Cardiac muscle cell (in vitro differentiated cells and primary cell): ENCODE measurements at regions not wholly inside any gene's neighbourhood (a gene's known extent, or its start where the extent isn't known, plus 50 kb on each side); places are given as distances from the start of the nearest gene placed in this dataset.

Experiments used
- DNase-seq, 2 donors: peaks; one replicate each; pipeline versions ENCODE4 v3.0.0 to v3.0.0-alpha.2; 2010 to 2017; ENCODE audit warnings: low read depth in 1 of 2, low spot score in 1 of 2
- H3K27ac ChIP-seq: fragments of 200-600 bp; sonication (generic); 2 replicates; pipeline ENCODE4 v1.5.1; 2016
- H3K27me3 ChIP-seq: fragments of 200-600 bp; sonication (generic); 2 replicates; pipeline ENCODE4 v1.6.0; 2016; ENCODE audit warnings: control low read depth
- H3K36me3 ChIP-seq: fragments of 200-600 bp; sonication (generic); 2 replicates; pipeline ENCODE4 v1.5.1; 2016; ENCODE audit warnings: control low read depth
- H3K4me1 ChIP-seq: fragments of 200-600 bp; sonication (generic); 2 replicates; pipeline ENCODE4 v1.8.1; 2017; ENCODE audit warnings: low read depth, mild to moderate bottlenecking, mixed run types
- H3K4me3 ChIP-seq: fragments of 200-600 bp; sonication (generic); 2 replicates; pipeline ENCODE4 v1.5.1; 2016; ENCODE audit warnings: mild to moderate bottlenecking
- H3K9me3 ChIP-seq: fragments of 200-600 bp; sonication (generic); 2 replicates; pipeline ENCODE4 v1.5.1; 2017; ENCODE audit warnings: low read depth, mild to moderate bottlenecking, control low read depth
- TF ChIP-seq, protein P1 (sequence below): IDR thresholded peaks from 2 replicates; pipeline ENCODE4 v1.5.1; 2012; ENCODE audit warnings: low read depth, mild to moderate bottlenecking, low read length

DNA sequence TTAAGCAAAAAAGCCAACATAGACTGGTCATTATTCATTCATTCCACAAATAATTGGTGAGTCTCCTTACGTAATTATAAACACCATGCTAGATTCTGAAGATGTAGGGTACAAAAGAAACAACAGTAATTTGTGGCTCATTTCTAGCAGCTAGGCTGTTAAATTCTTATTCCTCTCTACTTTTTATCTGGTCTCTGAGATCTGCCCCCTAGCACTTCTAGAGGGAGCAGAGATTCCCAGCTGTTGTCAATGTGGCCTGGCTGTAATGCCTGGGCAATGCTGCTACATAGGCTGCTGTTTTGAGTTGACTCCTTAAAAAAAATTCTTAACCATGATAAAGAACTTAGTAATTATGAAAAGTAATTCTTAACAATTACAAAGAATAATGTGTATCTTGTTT, 434.9 kb upstream of the THRB start:
- Histone ChIP-seq H3K9me3 (no peaks in the 10 kb centered on the region), H3K36me3 (no peaks in the 10 kb centered on the region), H3K4me3 (no peak overlapping the region), H3K27ac (no peak overlapping the region), H3K27me3 (no peaks in the 10 kb centered on the region), H3K4me1 (peaks cover 6% of the 10 kb centered on the region)
- no peak for DNase-seq
- TF ChIP-seq, protein P1, sequence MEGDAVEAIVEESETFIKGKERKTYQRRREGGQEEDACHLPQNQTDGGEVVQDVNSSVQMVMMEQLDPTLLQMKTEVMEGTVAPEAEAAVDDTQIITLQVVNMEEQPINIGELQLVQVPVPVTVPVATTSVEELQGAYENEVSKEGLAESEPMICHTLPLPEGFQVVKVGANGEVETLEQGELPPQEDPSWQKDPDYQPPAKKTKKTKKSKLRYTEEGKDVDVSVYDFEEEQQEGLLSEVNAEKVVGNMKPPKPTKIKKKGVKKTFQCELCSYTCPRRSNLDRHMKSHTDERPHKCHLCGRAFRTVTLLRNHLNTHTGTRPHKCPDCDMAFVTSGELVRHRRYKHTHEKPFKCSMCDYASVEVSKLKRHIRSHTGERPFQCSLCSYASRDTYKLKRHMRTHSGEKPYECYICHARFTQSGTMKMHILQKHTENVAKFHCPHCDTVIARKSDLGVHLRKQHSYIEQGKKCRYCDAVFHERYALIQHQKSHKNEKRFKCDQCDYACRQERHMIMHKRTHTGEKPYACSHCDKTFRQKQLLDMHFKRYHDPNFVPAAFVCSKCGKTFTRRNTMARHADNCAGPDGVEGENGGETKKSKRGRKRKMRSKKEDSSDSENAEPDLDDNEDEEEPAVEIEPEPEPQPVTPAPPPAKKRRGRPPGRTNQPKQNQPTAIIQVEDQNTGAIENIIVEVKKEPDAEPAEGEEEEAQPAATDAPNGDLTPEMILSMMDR, result no peak

DNA sequence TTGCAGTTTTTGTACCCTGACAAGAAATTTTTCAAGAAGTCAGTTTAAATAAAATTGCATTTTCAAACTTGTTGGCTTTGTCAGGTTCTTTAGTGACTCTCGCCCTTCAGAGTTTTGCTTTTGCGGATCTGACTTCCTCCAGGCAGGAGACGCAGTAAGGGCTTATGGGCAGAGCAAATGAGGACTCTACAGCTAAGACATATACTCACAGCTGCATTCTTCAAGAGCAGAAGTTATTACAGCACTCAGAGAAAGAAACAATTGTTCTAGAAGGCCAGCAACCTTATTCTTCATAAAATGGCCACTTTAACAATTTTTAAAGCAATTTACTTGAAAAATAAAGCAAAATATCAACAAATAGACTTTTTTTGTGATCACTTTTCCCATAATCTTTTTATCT, 438.8 kb upstream of the THRB start:
- Histone ChIP-seq H3K4me1 (peaks cover 6% of the 10 kb centered on the region), H3K4me3 (no peak overlapping the region), H3K36me3 (no peaks in the 10 kb centered on the region), H3K27ac (no peak overlapping the region), H3K27me3 (no peaks in the 10 kb centered on the region), H3K9me3 (no peaks in the 10 kb centered on the region)
- TF ChIP-seq, protein P1, result no peak
- DNase-seq, result no peak

DNA sequence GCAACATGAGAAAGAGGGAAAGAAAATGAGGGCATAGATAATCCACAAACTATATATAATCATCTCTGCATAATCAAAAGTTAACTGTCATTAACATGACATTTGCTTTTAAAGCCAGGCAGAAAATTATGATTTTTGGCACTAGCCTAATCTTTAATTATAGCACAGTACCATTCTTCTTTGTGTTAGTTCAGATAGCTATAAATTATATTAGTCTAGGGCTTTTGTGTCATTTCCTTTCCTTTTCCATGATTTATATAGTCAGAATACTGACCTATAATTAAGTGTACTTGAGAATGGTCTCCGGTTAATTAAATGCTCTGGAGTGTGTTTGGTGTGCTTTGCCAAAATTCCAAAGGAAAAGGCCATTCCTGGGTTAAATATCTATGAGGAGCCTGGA, 441.9 kb upstream of the THRB start:
- TF ChIP-seq, protein P1, result no peak
- Histone ChIP-seq H3K36me3 (no peaks in the 10 kb centered on the region), H3K9me3 (no peaks in the 10 kb centered on the region), H3K27ac (no peak overlapping the region), H3K4me3 (no peak overlapping the region), H3K27me3 (no peaks in the 10 kb centered on the region), H3K4me1 (peaks cover 6% of the 10 kb centered on the region)
- no peak for DNase-seq

DNA sequence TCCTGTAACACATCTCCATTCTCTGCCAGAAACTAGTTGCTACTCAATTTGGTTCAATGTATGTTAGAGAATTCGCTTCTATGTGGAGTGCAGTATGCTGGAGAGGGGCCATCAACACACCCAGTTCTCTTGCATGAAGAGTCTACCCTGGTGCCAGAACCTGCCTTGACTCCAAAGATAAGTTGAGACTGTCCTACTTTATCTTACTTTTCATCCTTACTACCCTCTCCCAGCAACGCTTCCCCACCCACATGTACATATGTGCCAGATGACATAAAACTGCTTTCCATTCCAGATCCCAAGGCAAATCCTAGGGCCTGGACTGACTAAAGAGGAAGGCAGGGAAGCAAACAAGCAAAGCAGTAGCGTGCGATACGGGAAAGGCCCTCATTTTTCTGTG, 442.6 kb upstream of the THRB start:
- Histone ChIP-seq H3K4me3 (no peak overlapping the region), H3K4me1 (peaks cover 5% of the 10 kb centered on the region), H3K36me3 (no peaks in the 10 kb centered on the region), H3K27ac (no peak overlapping the region), H3K27me3 (no peaks in the 10 kb centered on the region), H3K9me3 (no peaks in the 10 kb centered on the region)
- TF ChIP-seq, protein P1, result no peak
- DNase-seq, result no peak

DNA sequence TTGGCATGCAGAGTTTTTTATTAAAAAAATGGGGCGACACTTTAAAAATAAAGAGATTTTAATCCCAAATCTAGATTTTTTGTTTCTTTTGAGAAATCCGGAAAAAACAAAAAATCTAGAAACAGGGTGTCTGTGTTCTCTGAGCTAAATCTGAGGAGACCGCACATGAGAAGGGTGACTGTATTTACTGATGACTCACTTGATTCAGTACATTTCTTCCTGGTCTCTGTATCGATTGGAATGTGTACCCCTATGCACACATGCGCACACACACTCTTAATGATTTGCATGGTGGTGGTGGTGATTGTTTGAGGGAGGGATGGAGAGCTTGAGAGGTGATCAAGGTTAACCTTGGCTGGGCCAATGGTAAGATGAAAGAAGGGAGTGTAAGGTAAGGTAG, 443.1 kb upstream of the THRB start:
- no peak for DNase-seq
- no peaks in the 10 kb centered on the region for H3K9me3 ChIP-seq
- H3K27ac ChIP-seq, result no peak overlapping the region
- TF ChIP-seq, protein P1, result no peak
- no peaks in the 10 kb centered on the region for H3K36me3 ChIP-seq
- no peak overlapping the region for H3K4me3 ChIP-seq
- no peaks in the 10 kb centered on the region for H3K27me3 ChIP-seq
- no peaks in the 10 kb centered on the region for H3K4me1 ChIP-seq

DNA sequence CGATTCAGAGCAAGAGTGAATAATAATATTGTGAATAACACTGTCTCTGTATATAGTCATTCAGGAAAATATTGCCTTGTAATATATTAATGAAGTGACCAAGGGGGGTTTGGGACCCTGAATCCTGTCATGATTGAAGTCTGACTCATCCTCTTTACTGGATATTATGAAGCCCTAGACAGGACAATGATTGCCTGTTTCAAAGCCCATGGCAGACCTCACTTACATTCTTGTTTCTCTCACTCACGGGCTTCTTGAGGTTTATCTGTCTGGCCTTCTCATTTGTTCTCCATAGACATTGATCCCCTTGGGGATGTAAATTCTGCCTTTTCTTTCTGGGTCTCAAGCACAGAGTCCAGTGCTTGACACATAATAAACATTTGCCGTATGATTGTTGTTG, 449.3 kb upstream of the THRB start:
- TF ChIP-seq, protein P1, result no peak
- Histone ChIP-seq H3K4me1 (no peaks in the 10 kb centered on the region), H3K27ac (no peak overlapping the region), H3K27me3 (no peaks in the 10 kb centered on the region), H3K4me3 (no peak overlapping the region), H3K9me3 (no peaks in the 10 kb centered on the region), H3K36me3 (no peaks in the 10 kb centered on the region)
- DNase-seq, result no peak
